GM21737 (cell line): ENCODE measurements at regions not wholly inside any gene's neighbourhood (a gene's known extent, or its start where the extent isn't known, plus 50 kb on each side); places are given as distances from the start of the nearest gene placed in this dataset.

Source experiments
- ATAC-seq: cut with Tn5 transposase; IDR thresholded peaks from one replicate; pipeline ENCODE4 v1.9.1; 2021; ENCODE audit warnings: mild to moderate bottlenecking, moderate library complexity; ENCODE audit not compliant: unreplicated experiment

DNA sequence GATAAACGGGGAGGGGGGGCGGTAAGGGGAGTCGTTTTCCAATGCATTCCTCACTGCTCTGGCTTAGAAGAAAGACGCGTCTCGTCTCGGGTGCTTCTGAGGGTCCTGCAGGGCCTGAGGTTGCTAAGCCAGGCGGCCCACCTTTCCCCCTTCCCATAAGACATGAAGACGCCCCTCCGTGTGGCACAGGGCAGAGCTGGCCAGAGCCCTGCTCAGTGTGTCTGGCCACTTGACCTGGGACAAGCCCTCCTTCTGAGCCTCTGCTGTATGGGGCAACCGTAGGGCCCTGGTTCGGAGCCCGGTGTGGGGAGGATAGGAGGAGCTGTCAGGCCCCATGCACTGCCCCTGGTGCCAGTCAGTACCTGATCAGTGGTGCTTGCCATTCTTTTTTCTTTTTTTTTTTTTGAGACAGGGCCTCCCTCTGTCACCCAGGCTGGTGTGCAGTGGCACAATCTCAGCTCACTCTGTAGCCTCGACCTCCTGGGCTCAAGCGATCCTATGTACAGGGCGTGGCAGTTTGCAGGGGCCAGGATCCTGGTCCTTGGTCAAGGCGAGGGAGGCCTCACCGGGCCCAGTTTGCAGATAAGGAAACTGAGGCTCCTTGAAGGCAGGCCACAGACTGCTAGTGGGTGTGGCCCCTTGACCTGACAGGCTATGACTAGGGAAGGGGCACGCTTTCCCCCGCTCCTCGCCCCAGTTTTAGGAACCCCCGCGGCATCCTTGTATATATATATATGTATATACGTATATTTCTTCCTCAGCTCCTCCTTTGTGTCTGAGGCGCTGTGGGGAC, 172.3 kb upstream of the IER5L start:
- no peak for ATAC-seq

- no peak for ATAC-seq
These were observed 171.5 kb upstream of the IER5L start for GRCh38 chr9:129349665-129349947.

DNA sequence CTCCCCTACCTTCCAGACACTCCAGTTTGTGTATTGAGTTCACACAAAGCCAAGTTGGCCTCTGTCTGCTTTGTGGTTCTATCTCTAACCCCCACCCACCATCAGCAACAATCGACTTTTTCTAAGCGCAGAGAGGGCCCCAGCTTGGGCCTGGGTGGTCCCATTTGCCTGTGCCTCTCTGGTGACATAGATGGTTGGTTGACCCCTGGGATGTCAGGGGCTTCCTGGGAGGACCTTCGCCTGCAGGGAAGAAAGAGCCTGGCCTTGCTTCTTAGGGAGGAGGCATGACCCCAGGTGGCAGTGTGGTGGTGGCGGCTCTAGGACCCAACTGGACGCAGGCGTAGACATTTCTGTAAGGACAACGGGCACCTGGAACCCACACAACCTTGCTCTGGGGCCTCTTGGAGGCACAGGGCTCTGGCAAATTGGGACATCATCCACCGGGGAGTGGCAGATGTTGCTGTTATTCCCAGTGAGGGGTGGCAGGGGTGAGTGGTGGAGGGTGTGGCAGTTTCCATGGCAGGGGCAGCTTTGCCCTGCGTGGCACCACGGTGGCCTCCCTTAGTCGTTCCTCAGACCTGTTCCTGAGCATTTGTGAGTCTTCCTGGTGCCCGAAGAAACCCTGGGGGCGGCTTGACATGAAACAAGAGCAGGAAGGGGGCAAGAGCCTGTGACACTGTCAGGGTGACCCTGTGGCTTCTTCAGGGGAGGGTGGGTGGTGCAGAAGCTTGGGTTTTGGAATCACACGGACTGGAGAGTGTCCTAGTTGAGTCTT, 171.0 kb upstream of the IER5L start:
- ATAC-seq: no peak

- ATAC-seq: no peak
These were observed 169.5 kb upstream of the IER5L start for GRCh38 chr9:129347316-129348120.

- ATAC-seq: no peak
These were observed 168.0 kb upstream of the IER5L start for GRCh38 chr9:129346046-129346445.

DNA sequence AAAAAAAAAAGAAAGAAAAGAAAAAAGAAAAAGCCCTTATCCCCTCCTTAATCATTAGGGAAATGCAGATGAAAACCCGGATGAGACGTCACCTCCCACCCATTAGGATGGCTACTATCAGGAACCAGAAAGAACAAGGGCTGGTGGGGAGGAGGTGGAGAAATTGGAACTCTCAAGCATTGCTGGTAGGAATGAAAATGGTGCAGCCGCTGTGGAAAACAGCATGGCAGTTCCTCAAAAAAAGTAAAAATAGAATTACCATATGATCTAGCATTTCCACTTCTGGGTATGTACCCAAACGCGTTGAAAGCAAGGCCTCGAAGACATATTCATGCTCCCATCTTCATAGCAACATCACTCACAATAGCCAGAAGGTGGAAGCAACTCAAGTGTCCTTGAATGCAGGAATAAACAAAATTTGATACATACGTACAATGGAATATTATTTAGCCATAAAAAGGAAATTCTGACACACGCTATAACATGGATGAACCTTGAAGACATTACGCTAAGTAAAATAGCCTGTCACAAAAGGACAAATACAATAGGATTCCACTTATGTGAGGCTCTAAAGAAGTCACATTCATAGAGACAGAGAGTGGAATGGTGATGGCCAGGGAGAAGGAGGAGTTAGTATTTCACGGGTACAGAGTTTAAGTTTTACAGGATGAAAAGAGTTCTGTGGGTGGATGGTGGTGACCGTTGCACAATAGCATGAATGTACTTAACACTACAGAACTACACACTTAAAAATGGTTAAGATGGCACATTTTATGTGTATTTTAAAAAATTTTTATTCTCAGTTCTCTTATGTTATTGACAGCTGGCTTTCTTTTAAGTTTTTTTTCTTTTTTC, 166.8 kb upstream of the IER5L start:
- ATAC-seq: no peak

- ATAC-seq: no peak
These were observed 165.6 kb upstream of the IER5L start for GRCh38 chr9:129343424-129344375.

DNA sequence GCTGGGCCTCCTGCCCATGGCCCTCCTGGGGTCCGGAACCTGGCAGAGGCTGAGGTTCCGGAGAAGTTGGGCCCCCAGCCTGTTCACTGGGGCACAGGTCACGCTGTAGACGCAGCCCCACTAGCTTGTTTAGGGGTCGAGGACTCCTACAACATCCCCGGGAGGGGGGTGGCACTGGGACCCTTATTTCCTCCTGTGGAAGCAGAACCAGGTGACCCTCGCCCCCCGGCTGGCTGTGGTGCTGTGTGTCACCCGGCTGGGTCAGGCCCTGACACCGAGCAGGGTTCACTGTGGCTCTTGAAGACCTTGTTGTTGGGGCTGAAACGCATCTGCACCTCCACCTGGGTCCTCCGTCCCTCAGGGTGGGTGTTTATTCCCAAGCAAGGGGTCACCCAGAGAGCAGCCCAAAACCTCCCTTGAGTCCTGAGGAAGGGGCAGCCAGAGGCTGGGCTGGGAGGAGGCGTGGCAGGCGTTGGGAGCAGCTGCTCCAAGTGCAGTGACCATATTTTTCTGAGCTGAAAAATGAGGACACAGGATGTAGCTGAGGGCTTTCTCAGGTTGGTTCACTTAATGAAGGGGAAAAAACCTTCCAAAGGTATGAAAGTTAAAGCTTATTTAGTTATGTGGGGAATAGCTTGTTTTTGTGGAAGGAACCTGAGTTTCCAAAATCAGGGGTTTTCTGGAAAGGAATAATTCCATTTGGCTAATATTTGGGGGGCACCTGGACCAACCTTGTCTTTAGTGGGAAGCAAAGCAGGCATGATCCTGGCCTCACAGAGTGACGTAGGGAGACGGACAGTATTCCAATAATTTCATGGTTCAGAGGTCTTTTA, 164.7 kb upstream of the IER5L start:
- no peak for ATAC-seq

DNA sequence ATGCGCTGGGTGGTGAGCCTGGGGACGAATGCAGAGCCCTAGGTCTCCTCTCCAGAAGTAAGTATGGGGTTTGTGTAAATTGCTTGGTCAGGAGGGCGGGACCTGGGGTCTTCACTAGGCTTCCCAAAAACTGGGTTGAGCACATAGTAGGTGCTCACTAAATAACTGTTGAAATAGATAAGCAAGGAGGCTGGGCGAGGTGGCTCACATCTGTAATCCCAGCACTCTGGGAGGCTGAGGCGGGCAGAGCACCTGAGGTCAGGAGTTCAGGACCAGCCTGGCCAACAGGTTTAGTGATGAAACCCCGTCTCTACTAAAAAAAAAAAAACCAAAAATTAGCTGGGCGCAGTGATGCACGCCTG, 163.9 kb upstream of the IER5L start:
- ATAC-seq: no peak

GRCh38 chr9:129341171-129341986, 163.3 kb upstream of the IER5L start:
- ATAC-seq: no peak

DNA sequence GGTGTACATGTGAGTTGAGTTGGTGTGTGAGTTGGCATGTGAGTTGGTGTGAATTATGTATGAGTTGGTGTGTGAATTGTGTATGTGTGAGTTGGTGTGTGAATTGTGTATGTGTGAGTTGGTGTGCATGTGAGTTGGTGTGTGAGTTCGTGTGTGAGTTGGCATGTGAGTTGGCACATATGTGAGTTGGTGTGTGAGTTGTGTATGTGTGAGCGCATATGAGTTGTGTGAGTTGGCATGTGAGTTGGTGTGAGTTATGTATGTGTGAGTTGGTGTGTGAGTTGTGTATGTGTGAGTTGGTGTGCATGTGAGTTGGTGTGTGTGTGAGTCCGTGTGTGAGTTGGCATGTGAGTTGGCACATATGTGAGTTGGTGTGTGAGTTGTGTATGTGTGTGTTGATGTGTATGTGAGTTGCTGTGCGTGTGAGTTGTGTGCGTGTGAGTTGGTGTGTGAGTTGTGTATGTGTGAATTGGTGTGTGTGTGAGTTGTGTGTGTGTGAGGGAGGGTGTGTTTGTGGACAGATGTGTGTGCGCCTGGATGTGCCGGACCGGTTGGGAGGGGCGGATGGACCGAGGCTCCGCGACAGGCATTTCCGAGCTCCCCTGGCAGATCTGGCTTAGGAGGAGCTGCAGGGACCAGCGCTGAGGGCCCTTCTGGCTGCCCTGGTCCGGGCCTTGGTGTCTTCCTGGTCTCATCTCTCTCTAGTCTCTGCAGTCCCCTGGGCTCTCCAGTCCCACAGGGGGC, 162.5 kb upstream of the IER5L start:
- ATAC-seq: no peak

GRCh38 chr9:129339539-129340157, 161.6 kb upstream of the IER5L start:
- no peak for ATAC-seq

- ATAC-seq: no peak
These were observed 160.8 kb upstream of the IER5L start for GRCh38 chr9:129338724-129339430.

- no peak for ATAC-seq
These were observed 159.5 kb upstream of the IER5L start for GRCh38 chr9:129337336-129338140.

DNA sequence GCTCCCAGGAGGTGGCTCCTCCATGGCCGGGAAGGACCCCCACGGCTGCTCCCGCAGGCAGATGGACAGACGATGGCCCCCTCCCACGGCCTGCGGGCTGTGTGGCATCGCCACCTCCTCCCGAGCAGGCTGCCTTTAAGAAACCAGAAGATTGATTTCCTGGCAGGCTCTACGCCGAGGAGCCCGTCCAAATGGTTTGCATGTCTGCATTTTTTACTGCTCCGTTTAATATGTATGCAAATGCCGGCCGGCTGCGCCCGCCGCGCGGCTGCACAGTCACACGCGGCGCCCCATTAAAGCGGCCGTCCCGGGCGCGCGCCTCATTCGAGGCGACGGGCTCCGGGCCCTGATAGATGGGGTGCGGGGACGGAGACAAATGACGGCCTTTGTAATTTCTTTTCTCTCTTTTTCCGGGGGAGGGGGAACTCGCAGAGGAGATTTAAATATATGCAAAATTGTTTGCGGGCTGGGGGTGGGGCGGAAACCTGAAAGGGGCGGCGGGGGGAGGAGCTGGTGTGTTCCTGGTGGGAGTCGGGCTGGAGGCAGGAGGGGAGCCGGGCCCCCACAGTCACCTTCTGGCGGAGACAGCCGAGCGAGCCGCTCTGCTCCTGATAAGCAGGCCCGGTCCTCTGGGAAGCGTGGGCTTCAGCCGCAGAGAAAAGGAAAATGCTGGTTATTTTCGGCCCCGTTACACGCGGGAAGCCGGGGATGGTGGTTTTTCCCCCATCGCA, 158.7 kb upstream of the IER5L start:
- ATAC-seq: no peak
